Prostate gland (tissue), 2 donors: ENCODE measurements at regions not wholly inside any gene's neighbourhood (a gene's known extent, or its start where the extent isn't known, plus 50 kb on each side); places are given as distances from the start of the nearest gene placed in this dataset.

ENCODE experiments used
- DNase-seq: peaks from one replicate; pipeline ENCODE4 v3.0.0-alpha.2; 2019; ENCODE audit warnings: low spot score
- H3K27ac ChIP-seq, 2 donors: fragments of 200-600 bp; sonication (generic); 2 replicates each; pipeline ENCODE4 v1.5.1; 2017 to 2019
- H3K27me3 ChIP-seq: fragments of 200-600 bp; sonication (generic); replicated peaks from 2 replicates; pipeline ENCODE4 v1.5.1; 2019; ENCODE audit not compliant: insufficient read depth
- H3K36me3 ChIP-seq, 2 donors: fragments of 200-600 bp; sonication (generic); 1 replicate in 1 of 2; 2 replicates in 1 of 2; pipeline versions ENCODE4 v1.5.1 to v1.8.1; 2017 to 2019
- H3K4me1 ChIP-seq: fragments of 200-600 bp; sonication (generic); replicated peaks from 2 replicates; pipeline ENCODE4 v1.5.1; 2019
- H3K4me3 ChIP-seq, 2 donors: fragments of 200-600 bp; sonication (generic); 2 replicates each; pipeline ENCODE4 v1.5.1; 2017 to 2019
- H3K9me3 ChIP-seq: fragments of 200-600 bp; sonication (generic); 2 replicates; pipeline ENCODE4 v1.5.1; 2017
- POLR2A ChIP-seq: fragments of 450-650 bp; IDR thresholded peaks from one replicate; pipeline ENCODE4 v1.6.1; 2016; ENCODE audit warnings: antibody characterized with exemption, mild to moderate bottlenecking
- POLR2AphosphoS5 ChIP-seq: sonication (generic); formaldehyde crosslinking; IDR thresholded peaks from one replicate; pipeline ENCODE4 v1.6.1; 2017; ENCODE audit warnings: antibody characterized with exemption
- WGBS: methylation state at CpG from one replicate; pipeline ENCODE4 v1.1.5; 2018; 5-methylcytosine and 5-hydroxymethylcytosine counted together
- intact Hi-C: fragments of 100-400 bp; cut with DNase I; formaldehyde crosslinking; loops from one replicate; pipeline ENCODE4 v1.14.2; 2022
- TF ChIP-seq, protein P1 (sequence below), 4 experiments: fragments of 200-600 bp in 2 of 4; fragments of 450-650 bp in 2 of 4; sonication (generic) in 2 of 4; IDR thresholded peaks; 1 replicate in 3 of 4; 2 replicates in 1 of 4; pipeline ENCODE4 v1.5.1; 2016 to 2019; ENCODE audit warnings: antibody characterized with exemption in 4 of 4, mild to moderate bottlenecking in 2 of 4, moderate library complexity in 2 of 4

DNA sequence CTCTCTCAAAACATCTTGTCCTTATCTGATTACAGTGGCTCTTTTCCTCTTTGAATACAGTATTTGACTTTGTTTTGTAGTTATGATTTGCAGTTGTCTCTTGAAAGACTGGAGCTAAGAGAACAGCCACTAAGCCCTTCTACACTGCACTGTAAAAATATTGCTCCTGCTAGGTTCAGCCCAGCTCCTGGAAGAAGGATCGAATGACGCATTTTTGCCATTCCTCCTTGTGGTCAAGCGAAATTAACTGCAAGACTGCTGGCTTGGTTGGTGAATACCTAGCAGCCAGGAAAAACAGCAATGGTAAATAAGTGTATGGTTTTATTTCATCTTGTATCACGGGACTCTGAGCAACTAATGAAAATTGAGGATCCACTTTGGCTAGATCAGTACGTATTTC, 407.8 kb upstream of the CDH2 start:
- 40% methylated on average over 5 of the region's 5 CpGs for WGBS
- intact Hi-C loops = no loop called here
- Histone ChIP-seq H3K4me3 (no peak overlapping the region), H3K36me3 (no peaks in the 10 kb centered on the region), H3K27me3 (no peaks in the 10 kb centered on the region), H3K27ac (no peak overlapping the region), H3K9me3 (no peaks in the 10 kb centered on the region), H3K4me1 (no peaks in the 10 kb centered on the region)
- DNase-seq = no peak
- TF ChIP-seq, protein P1, sequence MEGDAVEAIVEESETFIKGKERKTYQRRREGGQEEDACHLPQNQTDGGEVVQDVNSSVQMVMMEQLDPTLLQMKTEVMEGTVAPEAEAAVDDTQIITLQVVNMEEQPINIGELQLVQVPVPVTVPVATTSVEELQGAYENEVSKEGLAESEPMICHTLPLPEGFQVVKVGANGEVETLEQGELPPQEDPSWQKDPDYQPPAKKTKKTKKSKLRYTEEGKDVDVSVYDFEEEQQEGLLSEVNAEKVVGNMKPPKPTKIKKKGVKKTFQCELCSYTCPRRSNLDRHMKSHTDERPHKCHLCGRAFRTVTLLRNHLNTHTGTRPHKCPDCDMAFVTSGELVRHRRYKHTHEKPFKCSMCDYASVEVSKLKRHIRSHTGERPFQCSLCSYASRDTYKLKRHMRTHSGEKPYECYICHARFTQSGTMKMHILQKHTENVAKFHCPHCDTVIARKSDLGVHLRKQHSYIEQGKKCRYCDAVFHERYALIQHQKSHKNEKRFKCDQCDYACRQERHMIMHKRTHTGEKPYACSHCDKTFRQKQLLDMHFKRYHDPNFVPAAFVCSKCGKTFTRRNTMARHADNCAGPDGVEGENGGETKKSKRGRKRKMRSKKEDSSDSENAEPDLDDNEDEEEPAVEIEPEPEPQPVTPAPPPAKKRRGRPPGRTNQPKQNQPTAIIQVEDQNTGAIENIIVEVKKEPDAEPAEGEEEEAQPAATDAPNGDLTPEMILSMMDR (IDR thresholded peaks at IDR 0.05) = no peak
- TF ChIP-seq POLR2AphosphoS5 (no peak), POLR2A (no peak)

- intact Hi-C loops = no loop called here
- H3K4me3 ChIP-seq = no peak overlapping the region
- DNase-seq = no peak
- H3K27me3 ChIP-seq = no peaks in the 10 kb centered on the region
- H3K27ac ChIP-seq = no peak overlapping the region
- H3K9me3 ChIP-seq = no peaks in the 10 kb centered on the region
- no peaks in the 10 kb centered on the region for H3K36me3 ChIP-seq
- H3K4me1 ChIP-seq = no peaks in the 10 kb centered on the region
- 44% methylated on average over 2 of the region's 2 CpGs for WGBS
- TF ChIP-seq POLR2A = no peak
- TF ChIP-seq POLR2AphosphoS5 = no peak
- TF ChIP-seq, protein P1 (IDR thresholded peaks at IDR 0.05) = no peak
These were observed 405.8 kb upstream of the CDH2 start for GRCh38 chr18:28582724-28583123.

DNA sequence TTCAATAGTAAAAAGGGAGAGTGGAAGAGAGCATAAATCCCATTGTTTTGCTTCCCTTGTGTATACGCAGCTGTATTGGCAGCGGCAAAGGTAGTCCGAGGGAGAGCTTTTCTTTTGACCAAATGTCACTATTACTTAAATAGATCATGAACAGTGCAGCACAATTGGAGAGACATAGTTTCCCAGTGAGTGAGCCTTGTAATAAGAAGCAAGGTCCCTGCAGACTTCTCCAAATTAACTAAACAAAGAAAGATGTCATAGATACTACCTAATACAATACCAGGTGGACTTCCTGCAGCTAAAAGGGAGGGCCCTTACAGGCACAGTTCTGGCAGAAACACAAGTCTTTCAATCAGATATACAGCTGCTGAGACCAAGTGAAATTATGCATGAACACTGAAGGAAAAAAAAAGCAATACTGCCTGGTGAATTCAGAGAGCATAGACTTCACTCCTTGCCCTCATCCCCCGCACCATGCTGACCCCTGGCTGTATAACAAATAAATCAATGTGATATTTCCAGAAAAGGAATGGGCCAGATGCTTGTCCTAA, 404.7 kb upstream of the CDH2 start:
- intact Hi-C loops = no loop called here

GRCh38 chr18:28576941-28577340, 400.0 kb upstream of the CDH2 start:
- Histone ChIP-seq H3K4me1 (no peaks in the 10 kb centered on the region), H3K36me3 (no peaks in the 10 kb centered on the region), H3K9me3 (no peaks in the 10 kb centered on the region), H3K27me3 (no peaks in the 10 kb centered on the region), H3K4me3 (no peak overlapping the region), H3K27ac (no peak overlapping the region)
- TF ChIP-seq POLR2A (no peak), POLR2AphosphoS5 (no peak)
- TF ChIP-seq, protein P1 (IDR thresholded peaks at IDR 0.05) = no peak
- no peak for DNase-seq
- intact Hi-C loops = no loop called here
- 92% methylated on average over 3 of the region's 3 CpGs for WGBS

More for the DNA sequence above, 404.7 kb upstream of the CDH2 start:
- TF ChIP-seq POLR2AphosphoS5 = no peak
- no peak for TF ChIP-seq POLR2A
- TF ChIP-seq, protein P1 (IDR thresholded peaks at IDR 0.05) = no peak
- no peak for DNase-seq
- 47% methylated on average over 4 of the region's 4 CpGs for WGBS
- H3K4me3 ChIP-seq = no peak overlapping the region
- no peaks in the 10 kb centered on the region for H3K27me3 ChIP-seq
- H3K4me1 ChIP-seq = no peaks in the 10 kb centered on the region
- no peak overlapping the region for H3K27ac ChIP-seq
- H3K9me3 ChIP-seq = no peaks in the 10 kb centered on the region
- H3K36me3 ChIP-seq = no peaks in the 10 kb centered on the region

DNA sequence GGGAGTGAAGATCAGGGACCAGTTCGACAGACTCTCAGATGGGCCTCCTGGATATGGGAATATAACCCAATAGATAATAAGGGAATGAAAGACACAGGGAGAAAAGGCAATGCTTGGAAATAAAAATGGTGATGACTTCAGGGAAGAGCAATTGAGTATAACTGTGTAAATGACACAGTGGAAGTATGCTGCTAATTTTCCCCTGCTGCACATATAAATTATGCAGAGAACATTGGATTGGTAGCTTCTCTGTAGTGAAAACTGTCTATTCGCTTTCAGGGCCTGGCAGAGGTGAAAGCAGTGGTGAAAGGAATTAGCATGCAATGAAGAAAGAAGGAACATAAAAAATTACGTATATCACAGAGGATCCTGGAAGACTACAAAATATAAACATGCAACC, 398.2 kb upstream of the CDH2 start:
- H3K36me3 ChIP-seq = no peaks in the 10 kb centered on the region
- DNase-seq = no peak
- 75% methylated on average over 3 of the region's 3 CpGs for WGBS
- intact Hi-C loops = no loop called here
- no peaks in the 10 kb centered on the region for H3K9me3 ChIP-seq
- no peaks in the 10 kb centered on the region for H3K27me3 ChIP-seq
- TF ChIP-seq POLR2A (no peak), POLR2AphosphoS5 (no peak)
- TF ChIP-seq, protein P1 (IDR thresholded peaks at IDR 0.05) = no peak
- no peaks in the 10 kb centered on the region for H3K4me1 ChIP-seq
- H3K27ac ChIP-seq = no peak overlapping the region
- H3K4me3 ChIP-seq = no peak overlapping the region
